Upper lobe of left lung (tissue), 6 donors: ENCODE measurements at regions not wholly inside any gene's neighbourhood (a gene's known extent, or its start where the extent isn't known, plus 50 kb on each side); places are given as distances from the start of the nearest gene placed in this dataset.

Experiments used
- ATAC-seq, 2 donors: fragments of 200-7000 bp; cut with Tn5 transposase; one replicate each; pipeline ENCODE4 v1.9.1; 2022; ENCODE audit warnings: mild to moderate bottlenecking in 2 of 2, moderate library complexity in 2 of 2; ENCODE audit not compliant: low FRiP score in 2 of 2
- DNase-seq, 2 donors: peaks; one replicate each; pipeline ENCODE4 v3.0.0-alpha.2; 2019 to 2020
- H3K27ac ChIP-seq, 4 donors: fragments of 200-600 bp; sonication (generic); one replicate each; pipeline ENCODE4 v1.5.1; 2016 to 2019
- H3K27me3 ChIP-seq, 4 donors: fragments of 200-600 bp; sonication (generic); one replicate each; pipeline ENCODE4 v1.5.1; 2017 to 2019
- H3K36me3 ChIP-seq, 4 donors: fragments of 200-600 bp; sonication (generic); one replicate each; pipeline ENCODE4 v1.5.1; 2016 to 2019
- H3K4me1 ChIP-seq, 4 donors: fragments of 200-600 bp; sonication (generic); one replicate each; pipeline ENCODE4 v1.5.1; 2018 to 2019
- H3K4me3 ChIP-seq, 4 donors: fragments of 200-600 bp; sonication (generic); one replicate each; pipeline ENCODE4 v1.5.1; 2017 to 2019; ENCODE audit warnings: mild to moderate bottlenecking in 2 of 4, moderate library complexity in 1 of 4
- H3K9me3 ChIP-seq, 4 donors: fragments of 200-600 bp; sonication (generic); one replicate each; pipeline ENCODE4 v1.5.1; 2018 to 2019
- EP300 ChIP-seq, 4 donors: sonication (generic); formaldehyde crosslinking; IDR thresholded peaks; one replicate each; pipeline ENCODE4 v1.5.1; 2017; ENCODE audit warnings: antibody characterized with exemption in 4 of 4, control low read depth in 2 of 4
- POLR2A ChIP-seq, 4 donors: fragments of 450-650 bp; IDR thresholded peaks; one replicate each; pipeline ENCODE4 v1.5.1; 2016 to 2017; ENCODE audit warnings: antibody characterized with exemption in 4 of 4, mild to moderate bottlenecking in 2 of 4
- POLR2AphosphoS5 ChIP-seq, 2 donors: sonication (generic); formaldehyde crosslinking; IDR thresholded peaks; one replicate each; pipeline ENCODE4 v1.5.1; 2017; ENCODE audit warnings: antibody characterized with exemption in 2 of 2
- WGBS, 2 donors: methylation state at CpG; one replicate each; pipeline ENCODE4 v1.1.5; 2017 to 2018; 5-methylcytosine and 5-hydroxymethylcytosine counted together
- TF ChIP-seq, protein P1 (sequence below), 6 experiments: fragments of 450-650 bp in 4 of 6; fragments of 200-600 bp in 2 of 6; sonication (generic) in 2 of 6; IDR thresholded peaks; one replicate each; pipeline ENCODE4 v1.5.1; 2016 to 2019; ENCODE audit warnings: antibody characterized with exemption in 6 of 6
- donor health status: DM: no; HTN: no; CAD: no; lungs with moderate emphysema.
- donor health status: DM: no; HTN: yes; CAD: no; lungs with severe emphysema.

DNA sequence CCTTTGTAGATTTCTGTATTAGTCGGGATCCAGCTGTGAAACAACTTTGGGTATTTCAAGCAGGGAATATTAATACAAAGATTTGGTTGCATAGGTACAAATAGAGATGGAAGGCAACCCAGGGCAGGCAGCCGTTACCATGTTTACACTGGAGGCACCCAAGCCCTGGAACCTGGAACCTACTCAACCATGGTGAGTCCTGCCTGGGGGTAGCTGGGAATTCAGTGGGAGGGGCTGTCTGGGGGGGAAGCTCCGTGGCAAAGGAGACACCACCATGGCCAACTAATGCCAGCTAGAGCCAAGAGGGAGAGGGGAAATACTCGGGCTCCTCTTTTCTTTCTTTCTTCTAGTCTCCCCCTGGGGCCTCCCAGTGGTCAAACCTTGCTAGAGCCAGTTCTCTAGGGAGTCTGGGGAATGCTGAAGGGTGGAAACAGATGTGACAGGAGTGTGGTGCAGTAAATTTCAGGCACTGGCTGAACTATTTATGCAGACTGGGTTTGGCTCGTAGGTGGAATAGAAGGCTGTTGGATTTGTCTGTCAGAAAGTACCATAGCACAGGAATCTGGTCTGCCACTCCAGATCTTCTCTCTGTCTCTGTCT lies 91.9 kb upstream of the CACNA1E start:
- no peak for ATAC-seq
- no peak overlapping the region for H3K4me3 ChIP-seq
- H3K36me3 ChIP-seq: no peaks in the 10 kb centered on the region
- no peaks in the 10 kb centered on the region for H3K9me3 ChIP-seq
- no peaks in the 10 kb centered on the region for H3K27me3 ChIP-seq
- no peak for DNase-seq
- H3K27ac ChIP-seq: no peak overlapping the region
- 37 to 40% methylated on average over 5 of the region's 5 CpGs for whole genome bisulfite sequencing, 2 donors
- no peaks in the 10 kb centered on the region for H3K4me1 ChIP-seq
- TF ChIP-seq EP300 (IDR thresholded peaks at IDR 0.05) (no peak), POLR2AphosphoS5 (IDR thresholded peaks at IDR 0.05) (no peak), POLR2A (IDR thresholded peaks at IDR 0.05) (no peak)
- TF ChIP-seq, protein P1, sequence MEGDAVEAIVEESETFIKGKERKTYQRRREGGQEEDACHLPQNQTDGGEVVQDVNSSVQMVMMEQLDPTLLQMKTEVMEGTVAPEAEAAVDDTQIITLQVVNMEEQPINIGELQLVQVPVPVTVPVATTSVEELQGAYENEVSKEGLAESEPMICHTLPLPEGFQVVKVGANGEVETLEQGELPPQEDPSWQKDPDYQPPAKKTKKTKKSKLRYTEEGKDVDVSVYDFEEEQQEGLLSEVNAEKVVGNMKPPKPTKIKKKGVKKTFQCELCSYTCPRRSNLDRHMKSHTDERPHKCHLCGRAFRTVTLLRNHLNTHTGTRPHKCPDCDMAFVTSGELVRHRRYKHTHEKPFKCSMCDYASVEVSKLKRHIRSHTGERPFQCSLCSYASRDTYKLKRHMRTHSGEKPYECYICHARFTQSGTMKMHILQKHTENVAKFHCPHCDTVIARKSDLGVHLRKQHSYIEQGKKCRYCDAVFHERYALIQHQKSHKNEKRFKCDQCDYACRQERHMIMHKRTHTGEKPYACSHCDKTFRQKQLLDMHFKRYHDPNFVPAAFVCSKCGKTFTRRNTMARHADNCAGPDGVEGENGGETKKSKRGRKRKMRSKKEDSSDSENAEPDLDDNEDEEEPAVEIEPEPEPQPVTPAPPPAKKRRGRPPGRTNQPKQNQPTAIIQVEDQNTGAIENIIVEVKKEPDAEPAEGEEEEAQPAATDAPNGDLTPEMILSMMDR (IDR thresholded peaks at IDR 0.05): no peak

DNA sequence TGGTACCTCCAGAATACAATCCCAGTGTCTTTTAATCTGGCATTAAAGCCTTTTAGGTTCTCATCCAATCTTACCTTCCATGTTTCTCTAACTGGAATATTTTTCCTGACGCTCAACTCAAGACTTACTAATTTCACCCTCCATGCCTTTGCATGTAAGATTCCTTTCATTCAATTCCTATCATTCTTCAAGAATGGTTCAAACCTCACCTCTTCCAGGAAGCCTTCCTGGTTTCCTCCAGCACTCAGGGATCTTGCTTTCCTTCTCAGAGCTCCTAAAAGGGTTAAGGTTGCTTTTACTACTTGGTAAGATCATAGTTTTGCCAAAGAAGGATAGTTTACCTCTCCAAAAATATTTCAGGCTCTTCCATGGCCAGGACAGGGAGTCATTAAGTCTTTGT lies 91.2 kb upstream of the CACNA1E start:
- no peaks in the 10 kb centered on the region for H3K36me3 ChIP-seq
- H3K27me3 ChIP-seq: no peaks in the 10 kb centered on the region
- WGBS, 2 donors: 89 to 100% methylated on average over 1 of the region's 1 CpG
- H3K4me3 ChIP-seq: no peak overlapping the region
- no peak for DNase-seq
- H3K9me3 ChIP-seq: no peaks in the 10 kb centered on the region
- no peak overlapping the region for H3K27ac ChIP-seq
- H3K4me1 ChIP-seq: no peaks in the 10 kb centered on the region
- no peak for TF ChIP-seq POLR2A (IDR thresholded peaks at IDR 0.05)
- TF ChIP-seq, protein P1 (IDR thresholded peaks at IDR 0.05): no peak
- TF ChIP-seq POLR2AphosphoS5 (IDR thresholded peaks at IDR 0.05): no peak
- no peak for TF ChIP-seq EP300 (IDR thresholded peaks at IDR 0.05)
- ATAC-seq: no peak

DNA sequence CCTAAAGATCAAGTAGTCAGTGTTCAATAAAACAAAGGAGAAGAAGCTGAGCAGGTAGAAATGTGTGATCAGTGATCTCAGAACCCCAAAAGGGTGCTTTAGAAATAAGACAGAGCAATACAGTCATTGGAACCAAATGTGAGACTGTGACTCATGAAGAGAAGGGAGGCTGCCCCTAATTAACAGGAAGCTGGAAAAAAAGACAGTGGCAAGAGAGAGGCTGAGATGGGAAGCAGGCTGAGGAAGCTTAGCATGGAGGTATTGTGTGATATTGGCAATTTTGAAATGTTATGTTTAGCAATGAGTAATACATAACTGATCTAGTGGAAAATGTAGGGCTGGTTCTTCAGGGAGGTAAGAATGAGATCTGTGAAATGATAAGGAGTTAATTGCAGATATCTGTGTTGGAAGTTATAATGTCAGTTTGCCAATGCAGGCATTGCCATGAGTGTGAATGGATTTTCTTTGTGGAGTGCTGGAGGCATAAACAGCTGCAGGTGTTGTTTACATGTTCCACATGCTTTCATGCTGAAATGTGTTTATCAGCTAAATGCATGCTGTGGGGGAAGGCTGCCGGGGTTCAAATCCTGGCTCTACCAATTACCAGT lies 90.6 kb upstream of the CACNA1E start:
- Histone ChIP-seq H3K4me3 (no peak overlapping the region), H3K4me1 (no peaks in the 10 kb centered on the region), H3K36me3 (no peaks in the 10 kb centered on the region), H3K27me3 (no peaks in the 10 kb centered on the region), H3K9me3 (no peaks in the 10 kb centered on the region), H3K27ac (no peak overlapping the region)
- WGBS, 2 donors: 58 to 71% methylated on average over 1 of the region's 1 CpG
- ATAC-seq: no peak
- DNase-seq: no peak
- no peak for TF ChIP-seq POLR2A (IDR thresholded peaks at IDR 0.05)
- TF ChIP-seq POLR2AphosphoS5 (IDR thresholded peaks at IDR 0.05): no peak
- no peak for TF ChIP-seq EP300 (IDR thresholded peaks at IDR 0.05)
- TF ChIP-seq, protein P1 (IDR thresholded peaks at IDR 0.05): no peak

DNA sequence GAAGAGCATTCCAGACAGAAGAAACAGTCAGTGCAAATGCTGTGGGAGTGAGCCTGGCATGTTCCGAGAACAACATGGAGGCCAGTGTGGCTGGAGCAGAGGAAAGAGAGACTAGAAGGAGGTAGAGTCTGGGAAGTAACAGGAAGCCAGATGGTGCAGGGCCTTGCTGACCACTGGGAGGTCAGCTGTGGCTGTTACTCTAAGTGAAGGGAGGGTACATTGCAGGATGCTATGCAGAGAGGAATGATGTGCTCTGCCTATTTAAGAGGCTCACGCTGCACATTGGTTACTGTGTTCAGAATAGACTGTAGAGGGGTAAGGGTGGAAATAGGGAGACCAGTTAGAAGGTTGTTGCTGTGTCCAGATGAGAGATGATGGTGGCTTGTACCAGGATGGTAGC lies 88.6 kb upstream of the CACNA1E start:
- TF ChIP-seq EP300 (IDR thresholded peaks at IDR 0.05) (no peak), POLR2AphosphoS5 (IDR thresholded peaks at IDR 0.05) (no peak)
- TF ChIP-seq, protein P1 (IDR thresholded peaks at IDR 0.05): no peak
- no peak for DNase-seq

DNA sequence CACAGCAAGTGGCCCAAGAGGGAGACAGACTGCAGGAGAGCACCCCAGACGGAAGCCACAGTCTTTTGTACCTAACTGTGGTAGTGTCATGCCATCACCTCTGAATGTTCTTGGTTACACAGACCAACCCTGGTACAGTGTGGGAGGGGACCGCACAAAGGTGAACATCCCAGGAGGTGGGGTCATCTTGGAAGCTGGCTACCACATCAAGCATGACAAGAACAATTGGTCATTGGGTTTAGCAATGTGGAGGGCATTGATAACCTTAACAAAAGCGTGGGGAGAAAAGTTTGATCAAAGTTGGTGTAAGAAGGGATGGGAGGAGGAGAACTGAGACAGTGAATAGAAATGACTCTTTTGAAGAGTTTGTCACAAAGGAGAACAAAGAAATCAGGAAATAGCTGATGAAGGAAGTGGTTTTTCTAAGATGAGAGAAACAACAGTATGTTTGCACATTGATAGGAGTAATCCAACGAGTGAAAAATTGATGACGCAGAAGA lies 87.1 kb upstream of the CACNA1E start:
- Histone ChIP-seq H3K27me3 (no peaks in the 10 kb centered on the region), H3K36me3 (no peaks in the 10 kb centered on the region), H3K4me1 (no peaks in the 10 kb centered on the region), H3K9me3 (no peaks in the 10 kb centered on the region), H3K27ac (no peak overlapping the region), H3K4me3 (no peak overlapping the region)
- 71 to 81% methylated on average over 5 of the region's 5 CpGs for WGBS, 2 donors
- DNase-seq: no peak
- no peak for ATAC-seq
- no peak for TF ChIP-seq POLR2A (IDR thresholded peaks at IDR 0.05)
- TF ChIP-seq EP300 (IDR thresholded peaks at IDR 0.05): no peak
- TF ChIP-seq POLR2AphosphoS5 (IDR thresholded peaks at IDR 0.05): no peak
- TF ChIP-seq, protein P1 (IDR thresholded peaks at IDR 0.05): no peak

More for the DNA sequence above, 88.6 kb upstream of the CACNA1E start:
- ATAC-seq: peak in 1 of 2 donors; percentile 27
- H3K9me3 ChIP-seq: no peaks in the 10 kb centered on the region
- H3K27me3 ChIP-seq: no peaks in the 10 kb centered on the region
- no peaks in the 10 kb centered on the region for H3K4me1 ChIP-seq
- H3K4me3 ChIP-seq: no peak overlapping the region
- H3K36me3 ChIP-seq: no peaks in the 10 kb centered on the region
- H3K27ac ChIP-seq: no peak overlapping the region
- WGBS, 2 donors: 82 to 93% methylated on average over 2 of the region's 2 CpGs
